GM21423 (cell line): ENCODE measurements at regions not wholly inside any gene's neighbourhood (a gene's known extent, or its start where the extent isn't known, plus 50 kb on each side); places are given as distances from the start of the nearest gene placed in this dataset.
"Not testable (repeated sequence)": the region's sequence is repeated elsewhere in the genome, so short reads cannot be mapped to it uniquely, and the experiment has no call there.

Experiments
- ATAC-seq: cut with Tn5 transposase; IDR thresholded peaks from one replicate; pipeline ENCODE4 v1.9.1; 2021; ENCODE audit warnings: mild to moderate bottlenecking, moderate library complexity; ENCODE audit not compliant: unreplicated experiment

DNA sequence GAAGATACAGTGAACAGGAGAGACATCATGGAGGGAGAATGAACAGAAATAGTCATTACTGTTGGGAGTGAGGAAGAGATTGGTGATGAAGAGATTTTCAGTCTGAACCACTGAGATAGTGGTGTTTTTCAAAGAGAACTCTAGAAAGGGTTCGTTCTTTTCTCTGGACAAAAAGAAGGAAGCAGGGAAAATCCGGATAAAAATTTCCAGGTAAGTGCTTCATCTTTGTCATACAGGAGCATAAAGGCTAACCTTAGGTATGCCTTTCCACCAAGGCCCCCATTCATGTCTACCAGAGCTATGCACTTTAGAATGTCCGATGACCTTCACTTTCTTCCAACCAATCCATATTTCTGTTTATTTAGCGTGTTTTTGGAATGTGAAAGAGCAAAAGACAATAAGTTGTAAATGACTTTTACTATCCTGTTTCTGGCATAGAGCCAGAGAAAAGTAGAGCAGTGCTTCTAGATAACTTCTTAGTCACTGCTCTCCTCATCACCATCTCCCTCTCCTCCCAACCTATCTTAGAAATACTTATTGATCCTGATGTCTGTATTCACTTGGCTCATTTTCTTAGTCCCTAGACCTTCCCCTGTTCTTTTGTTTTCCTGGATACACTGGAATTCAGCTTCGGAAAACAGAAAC, 116.5 kb downstream of the TTC6 start:
- no peak for ATAC-seq

DNA sequence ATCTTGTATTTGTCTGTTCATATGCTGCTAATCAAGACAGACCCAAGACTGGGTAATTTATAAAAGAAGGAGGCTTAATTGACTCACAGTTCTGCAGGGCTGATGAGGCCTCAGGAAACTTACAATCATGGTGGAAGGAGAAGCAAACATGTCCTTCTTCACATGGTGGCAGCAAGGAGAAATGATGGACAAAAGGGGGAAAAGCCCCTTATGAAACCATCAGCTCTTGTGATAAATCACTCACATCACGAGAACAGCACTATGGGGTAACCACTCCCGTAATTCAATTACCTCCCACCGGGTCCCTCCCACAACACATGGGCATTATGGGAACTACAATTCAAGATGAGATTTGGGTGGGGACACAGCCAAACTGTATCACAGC, 117.0 kb downstream of the TTC6 start:
- not testable (repeated sequence) for ATAC-seq

DNA sequence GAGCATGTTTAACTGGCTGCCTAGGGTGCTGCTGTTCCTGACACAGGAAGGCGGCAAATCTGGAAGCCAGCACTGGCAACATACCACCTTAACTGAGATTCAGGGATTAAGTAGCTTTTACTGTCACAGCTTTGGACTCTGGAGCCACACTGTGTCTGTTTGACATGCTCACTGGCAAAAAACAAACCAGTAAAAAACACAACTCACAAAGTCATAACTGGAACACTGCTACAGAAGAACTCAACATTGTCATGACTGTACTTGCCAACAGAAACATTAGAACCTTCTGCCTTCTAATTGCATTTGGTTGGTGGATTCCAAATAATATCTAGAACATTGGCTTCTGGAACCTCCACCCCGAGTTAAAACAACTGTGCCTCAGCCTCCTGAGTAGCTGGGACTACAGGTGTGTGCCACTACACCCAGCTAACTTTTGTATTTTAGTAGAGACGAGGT, 117.6 kb downstream of the TTC6 start:
- ATAC-seq = no peak

- no peak for ATAC-seq
Observed at GRCh38 chr14:37720131-37720530, 124.7 kb downstream of the TTC6 start.

- ATAC-seq = no peak
Observed at GRCh38 chr14:37721976-37722659, 126.7 kb downstream of the TTC6 start.

DNA sequence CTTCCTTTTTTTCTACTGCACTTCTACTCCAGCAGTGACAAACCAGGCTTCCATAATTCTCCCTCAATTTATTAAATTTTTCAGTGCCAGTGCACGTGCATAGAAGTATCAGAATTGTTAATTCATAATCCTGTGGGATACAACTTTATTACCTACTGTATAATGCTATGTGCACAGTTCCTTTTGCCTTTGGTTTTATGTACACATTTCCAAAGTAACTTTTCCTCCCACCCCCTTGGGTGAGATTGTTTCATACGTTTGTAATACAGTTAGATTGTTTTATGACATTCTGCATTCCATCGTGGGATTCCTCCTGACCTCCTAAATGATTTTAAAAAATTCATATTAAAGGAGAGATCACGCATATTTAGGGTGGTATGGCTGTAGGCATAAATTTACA, 128.1 kb downstream of the TTC6 start:
- no peak for ATAC-seq

DNA sequence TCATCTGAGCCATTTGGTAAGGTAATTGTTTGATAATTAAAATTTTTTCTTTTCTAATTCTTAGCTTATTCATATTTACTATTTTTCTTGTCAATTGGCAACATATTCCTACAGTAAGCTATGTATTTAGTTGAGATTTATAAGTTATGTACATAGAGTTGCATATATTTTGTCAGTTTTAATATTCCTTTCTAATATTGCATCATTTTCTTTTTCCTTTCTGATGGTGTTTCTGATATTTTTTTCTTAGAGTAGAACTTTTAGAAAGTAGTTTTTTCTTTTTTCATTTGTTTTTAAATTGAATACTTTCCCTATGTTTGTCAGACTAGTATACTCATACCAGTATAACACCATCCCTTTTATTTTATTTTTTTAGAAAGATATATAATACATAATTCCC, 131.3 kb downstream of the TTC6 start:
- no peak for ATAC-seq

DNA sequence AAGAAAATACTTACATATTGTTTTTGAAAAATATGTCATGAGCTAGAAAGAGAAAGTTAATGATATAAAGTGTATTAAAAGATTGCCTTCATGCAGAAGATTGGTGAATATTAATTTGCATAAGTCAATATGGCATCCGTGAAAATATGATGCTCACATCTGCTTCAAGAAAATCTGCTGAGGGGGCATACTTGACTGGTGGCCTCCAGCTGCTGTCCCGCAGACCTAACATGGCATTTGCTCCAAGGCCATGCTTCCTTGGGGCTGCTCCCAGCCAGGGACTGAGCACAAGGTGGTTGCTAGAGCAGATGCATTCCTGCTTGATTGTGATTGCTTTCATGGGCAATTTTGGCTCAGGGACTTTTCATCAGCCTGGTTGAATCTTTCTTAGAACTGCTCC, 133.8 kb downstream of the TTC6 start:
- ATAC-seq = no peak

GRCh38 chr14:37731094-37731493, 135.7 kb downstream of the TTC6 start:
- ATAC-seq = no peak

DNA sequence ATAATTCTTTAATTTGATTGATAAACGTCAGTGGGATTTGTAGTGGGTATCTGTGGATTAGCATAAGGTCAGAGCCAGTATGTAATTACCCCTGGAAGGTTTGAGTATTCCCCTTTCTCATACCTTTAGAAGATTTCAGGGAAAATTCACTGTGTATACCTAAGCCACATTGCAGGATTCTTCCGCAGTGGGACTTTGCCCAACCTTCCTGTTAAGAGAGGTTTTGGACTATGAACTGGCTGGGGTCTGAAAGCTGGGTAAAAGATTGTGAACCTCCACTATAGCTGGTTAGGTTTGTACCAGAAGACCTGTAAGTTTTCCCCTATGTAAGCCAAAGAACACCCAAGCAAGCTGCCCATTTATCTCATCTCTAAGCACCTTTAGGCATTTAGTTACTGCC, 150.2 kb downstream of the TTC6 start:
- ATAC-seq = no peak

DNA sequence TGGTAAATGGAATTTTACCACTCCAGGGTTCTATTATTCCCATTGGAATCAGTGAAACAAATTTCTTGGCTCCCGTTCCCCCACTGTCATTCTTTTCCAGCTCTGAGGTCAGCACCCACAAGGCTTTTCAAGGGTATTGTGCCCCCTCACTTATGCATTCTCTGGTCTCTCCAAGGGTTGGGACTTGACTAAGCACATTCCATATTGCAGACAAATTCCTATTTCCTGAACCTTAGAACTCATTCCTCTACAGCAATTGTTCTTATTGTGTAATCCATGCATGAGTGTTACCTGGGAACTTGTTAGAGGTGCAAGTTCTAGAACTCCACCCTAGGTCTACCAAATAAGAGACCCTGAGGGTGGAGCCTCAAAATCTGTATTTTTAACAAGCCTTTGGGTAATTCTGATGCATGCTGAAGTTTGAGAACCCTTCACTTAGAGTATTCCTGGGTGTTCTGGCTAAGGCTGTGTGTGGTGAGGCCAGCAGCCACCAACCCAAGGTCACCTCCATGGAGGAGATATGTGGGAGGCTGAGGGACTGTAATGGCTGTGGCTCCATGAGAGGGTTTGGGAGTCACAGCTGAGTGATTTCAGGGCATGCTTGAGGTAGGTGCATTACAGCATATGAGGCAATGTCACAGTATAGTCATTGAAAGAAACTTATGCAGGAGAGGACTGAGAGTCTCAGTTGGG, 150.9 kb downstream of the TTC6 start:
- ATAC-seq = no peak

DNA sequence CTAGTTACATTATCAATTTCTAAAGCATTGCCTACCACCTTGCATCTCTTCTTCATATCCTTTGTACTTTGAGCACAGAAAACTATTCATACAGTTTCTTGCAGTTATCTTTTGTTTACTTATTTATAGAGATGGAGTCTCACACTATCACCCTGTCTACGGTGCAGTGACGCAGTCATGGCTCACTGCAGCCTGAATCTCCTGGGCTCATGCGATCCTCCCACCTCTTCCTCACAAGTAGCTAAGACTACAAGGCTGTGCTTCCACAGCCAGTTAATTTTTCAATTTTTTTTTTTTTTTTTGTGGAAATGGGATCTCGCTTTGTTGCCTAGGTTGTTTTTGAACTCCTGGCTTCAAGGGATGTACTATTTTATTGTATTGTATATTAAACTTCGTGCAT, 158.0 kb downstream of the TTC6 start:
- ATAC-seq = no peak

GRCh38 chr14:37760275-37760674, 164.8 kb downstream of the TTC6 start:
- not testable (repeated sequence) for ATAC-seq

- no peak for ATAC-seq
Observed at GRCh38 chr14:37763266-37763665, 167.8 kb downstream of the TTC6 start.

DNA sequence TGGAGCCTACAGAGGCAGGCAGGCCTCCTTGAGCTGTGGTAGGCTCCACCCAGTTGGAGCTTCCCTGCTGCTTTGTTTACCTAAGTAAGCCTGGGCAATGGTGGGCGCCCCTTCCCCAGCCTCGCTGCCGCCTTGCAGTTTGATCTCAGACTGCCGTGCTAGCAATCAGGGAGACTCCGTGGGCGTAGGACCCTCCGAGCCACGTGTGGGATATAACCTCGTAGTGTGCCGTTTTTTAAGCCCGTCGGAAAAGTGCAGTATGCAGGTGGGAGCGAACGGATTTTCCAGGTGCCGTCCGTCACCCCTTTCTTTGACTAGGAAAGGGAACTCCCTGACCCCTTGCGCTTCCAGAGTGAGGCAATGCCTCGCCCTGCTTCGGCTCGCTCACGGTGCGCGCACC, 176.9 kb downstream of the TTC6 start:
- ATAC-seq = not testable (repeated sequence)

DNA sequence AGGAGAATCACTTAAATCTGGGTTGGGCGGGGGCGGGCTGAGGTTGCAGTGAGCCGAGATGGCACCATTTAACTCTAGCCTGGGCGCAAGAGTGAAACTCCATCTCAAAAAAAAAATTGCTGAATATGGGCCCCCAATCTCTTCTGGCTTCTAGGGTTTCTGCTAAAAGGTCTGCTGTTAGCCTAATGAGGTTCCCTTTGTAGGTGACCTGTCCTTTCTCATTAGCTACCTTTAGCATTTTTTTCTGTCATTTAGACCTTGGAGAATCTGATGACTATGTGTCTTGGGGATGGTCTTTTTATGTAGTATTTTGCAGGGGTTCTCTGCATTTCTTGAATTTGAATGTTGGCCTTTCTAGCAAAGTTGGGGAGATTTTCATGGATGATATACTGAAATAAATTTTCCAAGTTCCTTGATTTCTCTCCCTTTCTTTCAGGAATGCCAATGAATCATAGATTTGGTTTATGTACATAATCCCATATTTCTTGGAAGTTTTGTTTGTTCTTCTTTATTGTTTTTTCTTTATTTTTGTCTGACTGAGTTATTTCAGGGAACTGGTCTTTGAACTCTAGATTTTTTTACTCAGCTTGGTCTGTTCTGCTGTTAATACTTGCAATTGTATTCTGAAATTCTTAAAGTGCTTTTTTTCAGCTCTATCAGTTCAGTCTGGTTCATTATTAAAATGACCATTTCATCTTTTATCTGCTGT, 181.5 kb downstream of the TTC6 start:
- no peak for ATAC-seq

DNA sequence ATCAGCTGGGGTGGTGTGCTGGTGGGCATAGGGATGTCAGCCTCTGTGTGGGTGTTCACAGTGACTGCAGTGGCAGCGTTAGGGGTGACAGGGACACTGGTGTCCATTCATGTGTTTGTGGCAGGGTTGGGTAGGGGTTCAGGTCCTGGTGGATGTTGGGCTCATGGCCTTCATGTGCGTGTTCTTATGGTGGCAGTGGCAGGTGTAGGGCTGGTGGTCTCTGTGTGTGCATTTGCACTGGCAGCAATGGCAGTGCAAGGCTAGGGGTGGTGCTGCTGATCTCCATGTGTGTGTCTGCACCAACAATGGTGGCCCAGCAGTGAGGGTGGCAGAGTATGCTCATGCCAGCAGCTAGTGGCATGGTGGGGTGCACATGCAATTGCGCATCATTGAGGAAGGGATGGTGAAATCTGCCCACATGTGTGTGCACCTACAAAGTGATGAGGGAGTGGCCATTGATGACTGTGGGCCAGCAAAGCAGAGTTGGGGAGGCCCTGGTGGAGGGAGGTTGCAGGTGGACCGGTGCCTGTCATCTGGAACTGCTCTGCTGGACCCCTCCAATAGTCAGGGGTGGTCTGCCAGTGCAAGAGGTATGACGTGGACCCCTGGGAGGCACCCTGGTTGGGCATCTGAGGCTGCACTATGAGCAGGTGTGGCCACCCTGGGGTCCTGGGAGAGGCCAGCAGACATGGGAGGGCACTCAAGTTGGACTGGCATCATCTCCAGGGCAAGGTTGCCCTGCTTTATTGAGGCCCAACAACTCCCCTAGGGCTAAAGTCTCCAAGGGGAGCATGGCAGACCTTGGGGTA, 182.9 kb downstream of the TTC6 start:
- no peak for ATAC-seq

DNA sequence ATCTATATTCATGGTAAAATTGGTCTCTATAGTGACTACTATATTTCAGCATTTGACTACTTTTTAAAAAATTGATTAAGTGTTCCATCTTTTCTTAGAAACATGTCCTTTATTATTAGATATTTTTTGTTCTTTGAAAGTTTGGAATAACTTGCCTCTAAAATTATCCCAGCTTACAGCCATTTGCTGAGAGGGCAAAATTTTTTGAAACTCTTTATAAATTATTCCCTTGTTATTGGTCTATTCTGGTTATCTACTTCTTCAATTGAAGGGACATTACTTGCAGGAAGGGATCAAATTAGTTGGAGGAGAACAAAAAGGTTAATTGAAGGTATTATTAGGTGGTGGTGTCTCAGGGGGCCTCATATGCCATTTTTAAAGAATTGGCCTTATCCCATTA, 184.1 kb downstream of the TTC6 start:
- no peak for ATAC-seq

GRCh38 chr14:37780731-37781130, 185.3 kb downstream of the TTC6 start:
- not testable (repeated sequence) for ATAC-seq

DNA sequence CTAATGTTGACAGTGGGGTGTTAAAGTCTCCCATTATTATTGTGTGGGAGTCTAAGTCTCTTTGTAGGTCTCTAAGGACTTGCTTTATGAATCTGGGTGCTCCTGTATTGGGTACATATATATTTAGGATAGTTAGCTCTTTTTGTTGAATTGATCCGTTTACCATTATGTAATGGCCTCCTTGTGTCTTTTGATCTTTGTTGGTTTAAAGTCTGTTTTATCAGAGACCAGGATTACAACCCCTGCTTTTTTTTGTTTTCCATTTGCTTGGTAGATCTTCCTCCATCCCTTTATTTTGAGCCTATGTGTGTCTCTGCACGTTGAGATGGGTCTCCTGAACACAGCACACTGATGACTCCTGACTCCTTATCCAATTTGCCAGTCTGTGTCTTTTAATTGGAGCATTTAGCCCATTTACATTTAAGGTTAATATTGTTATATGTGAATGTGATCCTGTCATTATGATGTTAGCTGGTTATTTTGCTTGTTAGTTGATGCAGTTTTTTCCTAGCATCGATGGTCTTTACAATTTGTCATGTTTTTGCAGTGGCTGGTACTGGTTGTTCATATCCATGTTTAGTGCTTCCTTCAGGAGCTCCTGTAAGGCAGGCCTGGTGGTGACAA, 188.9 kb downstream of the TTC6 start:
- not testable (repeated sequence) for ATAC-seq
